ENCODE measurements at regions not wholly inside any gene's neighbourhood (a gene's known extent, or its start where the extent isn't known, plus 50 kb on each side); places are given as distances from the start of the nearest gene placed in this dataset.
"Not testable (repeated sequence)": the region's sequence is repeated elsewhere in the genome, so short reads cannot be mapped to it uniquely, and the experiment has no call there.

DNA sequence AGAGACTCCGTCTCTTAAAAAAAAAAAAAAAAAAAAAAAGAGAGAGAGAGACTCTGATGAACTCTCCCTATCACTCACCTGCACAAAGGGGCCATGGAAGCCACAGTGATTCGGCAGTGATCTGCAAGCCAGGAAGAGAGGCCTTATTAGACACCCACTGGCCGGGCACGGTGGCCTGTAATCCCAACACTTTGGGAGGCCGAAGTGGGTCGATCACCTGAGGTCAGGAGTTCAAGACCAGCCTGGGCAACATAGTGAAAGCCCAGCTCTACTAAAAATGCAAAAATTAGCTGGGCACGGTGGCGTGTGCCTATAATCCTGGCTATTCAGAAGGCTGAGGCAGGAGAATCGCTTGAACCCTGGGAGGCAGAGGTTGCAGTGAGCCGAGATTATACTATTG, 198.5 kb upstream of the WSCD1 start:
- no peak for DNase-seq

- no peak for DNase-seq
Observed at GRCh38 chr17:5872831-5873230, 197.3 kb upstream of the WSCD1 start.

- DNase-seq, result no peak
Observed at GRCh38 chr17:5873781-5874180, 196.4 kb upstream of the WSCD1 start.

DNA sequence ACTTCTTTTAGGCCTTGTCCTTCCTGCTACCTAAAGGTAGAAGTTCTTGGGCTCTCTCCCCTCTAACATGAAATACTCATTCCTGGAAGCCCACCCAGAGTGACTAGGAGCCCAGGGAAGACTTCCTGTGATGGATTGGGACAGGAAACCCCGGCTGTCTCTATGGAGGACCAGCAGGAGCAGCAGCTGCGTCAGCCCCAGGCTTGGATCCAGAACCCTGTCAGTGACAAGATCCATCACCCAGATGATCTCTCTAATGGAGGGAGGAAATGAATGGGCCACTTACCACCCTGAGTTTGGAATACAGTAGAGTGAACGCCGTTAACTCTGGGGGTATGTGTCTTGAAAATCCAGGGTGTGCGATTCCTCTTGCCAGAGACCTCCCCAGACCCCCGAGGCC, 195.7 kb upstream of the WSCD1 start:
- no peak for DNase-seq

DNA sequence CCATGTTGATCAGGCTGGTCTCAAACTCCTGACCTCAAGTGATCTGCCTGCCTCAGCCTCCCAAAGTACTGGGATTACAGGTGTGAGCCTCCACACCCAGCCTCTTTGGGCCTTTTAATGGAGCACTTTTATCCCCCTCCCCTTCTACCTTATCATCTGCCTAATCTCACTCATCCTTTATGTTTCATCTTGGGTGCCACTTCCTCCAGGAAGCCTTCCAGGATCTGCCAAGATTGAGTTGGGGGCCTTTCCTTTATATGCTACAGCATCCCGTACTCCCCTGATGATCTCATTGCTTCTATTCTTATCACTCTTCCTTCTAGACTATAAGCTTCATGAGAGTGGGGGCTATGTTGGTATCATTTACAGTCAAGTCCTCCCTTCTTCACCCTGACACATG, 192.8 kb upstream of the WSCD1 start:
- DNase-seq, result no peak

DNA sequence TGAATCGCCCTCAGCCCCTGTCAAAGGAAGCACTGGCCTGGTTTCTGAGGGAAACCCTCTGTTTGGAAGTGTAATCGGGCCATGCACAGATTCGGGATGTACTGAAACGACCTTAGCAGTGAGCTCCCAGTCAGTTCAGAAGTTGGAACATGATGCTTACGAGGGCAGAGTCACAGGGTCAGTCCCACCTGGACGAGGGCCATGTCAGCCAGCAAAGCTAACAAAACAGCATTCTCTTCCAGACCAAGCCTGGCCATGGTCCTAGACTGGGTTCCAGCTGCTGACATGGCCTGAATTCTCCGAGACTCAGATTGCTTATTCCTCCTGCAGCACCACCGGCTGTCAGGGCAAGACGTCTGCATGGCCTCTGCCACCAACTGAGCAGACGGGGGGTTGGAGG, 192.2 kb upstream of the WSCD1 start:
- no peak for DNase-seq

DNA sequence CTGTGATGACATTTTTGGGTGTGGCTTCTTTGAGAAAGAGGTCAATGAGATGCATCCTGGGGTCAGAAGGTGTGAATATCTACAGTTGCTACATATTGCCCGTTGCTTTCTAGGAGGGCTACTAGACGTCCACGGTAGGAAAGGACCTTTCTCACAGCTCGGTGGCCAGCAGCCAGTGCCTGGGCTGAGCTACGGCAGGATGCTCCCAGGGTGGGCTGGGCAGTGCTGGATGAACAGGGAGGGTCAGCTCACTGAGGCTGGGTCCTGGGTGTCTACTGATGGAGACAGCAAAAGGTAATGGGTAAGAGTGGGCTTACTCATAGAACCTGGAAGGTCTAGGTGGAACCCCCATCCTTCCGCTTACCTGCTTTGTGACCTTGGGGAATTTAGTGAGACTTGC, 188.3 kb upstream of the WSCD1 start:
- no peak for DNase-seq

DNA sequence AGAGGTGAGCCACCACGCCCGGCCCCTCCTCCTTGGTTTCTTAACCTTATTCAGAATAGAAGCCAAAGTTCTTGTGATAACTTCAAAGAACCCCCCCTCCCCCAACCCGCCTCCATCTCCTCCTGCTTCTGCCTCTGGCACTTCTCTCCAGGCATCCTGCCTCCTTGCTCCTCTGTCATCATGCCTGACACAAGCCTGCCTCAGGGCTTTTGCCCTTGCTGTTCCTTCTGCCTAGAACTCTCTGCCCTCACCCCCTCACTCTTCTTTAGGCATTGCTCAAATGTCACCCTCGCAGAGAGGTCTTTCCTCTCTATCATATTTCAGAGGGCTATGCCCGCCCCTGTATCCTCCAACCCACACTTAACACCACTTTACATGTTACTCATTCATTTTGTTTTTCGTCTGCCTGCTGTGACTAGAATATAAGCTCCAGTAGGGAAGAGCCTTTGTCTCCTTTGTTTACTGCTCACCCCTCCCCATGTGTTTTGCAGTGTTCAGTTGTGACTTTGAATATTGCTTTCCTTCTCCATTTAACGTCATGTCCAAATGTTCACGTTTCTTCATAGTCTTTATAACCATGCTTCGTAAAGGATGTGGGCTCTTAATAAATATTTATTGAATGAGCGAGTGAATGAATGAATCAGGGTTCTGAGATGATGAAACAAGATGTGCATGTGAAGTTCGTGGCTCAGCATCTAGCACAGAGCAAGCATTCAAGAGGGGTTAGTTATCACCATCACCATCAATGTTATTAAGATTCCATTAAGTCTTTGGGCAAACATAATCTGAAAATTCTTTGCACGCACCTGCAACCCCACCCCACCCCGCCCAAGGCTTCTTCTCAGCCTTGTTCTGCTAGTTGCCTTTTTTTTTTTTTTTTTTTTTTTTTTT, 186.2 kb upstream of the WSCD1 start:
- DNase-seq, result no peak

GRCh38 chr17:5885336-5885735, 184.8 kb upstream of the WSCD1 start:
- DNase-seq, result no peak

GRCh38 chr17:5888811-5889210, 181.4 kb upstream of the WSCD1 start:
- DNase-seq, result no peak

- DNase-seq, result no peak
Observed at GRCh38 chr17:5892921-5893675, 177.1 kb upstream of the WSCD1 start.

GRCh38 chr17:5893741-5894140, 176.4 kb upstream of the WSCD1 start:
- DNase-seq, result no peak

GRCh38 chr17:5895276-5895675, 174.9 kb upstream of the WSCD1 start:
- no peak for DNase-seq

DNA sequence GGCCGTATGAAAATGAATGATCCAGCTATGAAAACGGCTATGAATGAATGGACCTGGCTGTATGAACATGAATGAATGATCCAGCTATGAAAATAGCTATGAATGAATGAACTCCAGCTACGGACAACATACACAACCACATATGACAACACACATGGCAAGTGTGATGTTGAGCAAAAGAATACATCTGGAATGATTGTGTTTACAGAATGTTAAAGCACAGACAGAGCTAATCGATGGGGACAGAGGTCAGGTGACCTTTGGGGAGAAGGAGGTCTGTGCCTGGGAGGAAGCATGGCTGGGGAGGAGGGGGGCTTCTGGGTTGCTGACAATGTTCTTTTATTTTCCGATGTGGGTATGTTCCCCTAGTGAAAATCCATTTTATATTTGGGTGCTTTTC, 174.0 kb upstream of the WSCD1 start:
- no peak for DNase-seq

GRCh38 chr17:5897275-5897911, 172.8 kb upstream of the WSCD1 start:
- DNase-seq, result no peak

DNA sequence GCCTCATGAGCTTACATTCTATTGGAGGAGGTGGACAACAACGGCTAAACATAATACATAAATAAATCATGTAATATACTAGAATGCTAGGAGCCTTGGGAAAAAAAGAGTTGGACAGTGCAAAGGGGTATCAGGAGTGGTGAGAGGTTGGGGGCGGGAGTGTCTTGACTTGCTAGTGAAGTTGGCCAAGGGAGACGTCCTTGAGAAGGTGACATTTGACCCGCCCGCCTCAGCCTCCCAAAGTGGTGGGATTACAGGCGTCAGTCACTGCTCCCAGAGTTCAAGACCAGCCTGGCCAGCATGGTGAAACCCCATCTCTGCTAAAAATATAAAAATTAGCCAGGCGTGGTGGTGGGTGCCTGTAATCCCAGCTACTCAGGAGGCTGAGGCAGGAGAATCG, 172.2 kb upstream of the WSCD1 start:
- not testable (repeated sequence) for DNase-seq

GRCh38 chr17:5898406-5898805, 171.8 kb upstream of the WSCD1 start:
- DNase-seq, result no peak

DNA sequence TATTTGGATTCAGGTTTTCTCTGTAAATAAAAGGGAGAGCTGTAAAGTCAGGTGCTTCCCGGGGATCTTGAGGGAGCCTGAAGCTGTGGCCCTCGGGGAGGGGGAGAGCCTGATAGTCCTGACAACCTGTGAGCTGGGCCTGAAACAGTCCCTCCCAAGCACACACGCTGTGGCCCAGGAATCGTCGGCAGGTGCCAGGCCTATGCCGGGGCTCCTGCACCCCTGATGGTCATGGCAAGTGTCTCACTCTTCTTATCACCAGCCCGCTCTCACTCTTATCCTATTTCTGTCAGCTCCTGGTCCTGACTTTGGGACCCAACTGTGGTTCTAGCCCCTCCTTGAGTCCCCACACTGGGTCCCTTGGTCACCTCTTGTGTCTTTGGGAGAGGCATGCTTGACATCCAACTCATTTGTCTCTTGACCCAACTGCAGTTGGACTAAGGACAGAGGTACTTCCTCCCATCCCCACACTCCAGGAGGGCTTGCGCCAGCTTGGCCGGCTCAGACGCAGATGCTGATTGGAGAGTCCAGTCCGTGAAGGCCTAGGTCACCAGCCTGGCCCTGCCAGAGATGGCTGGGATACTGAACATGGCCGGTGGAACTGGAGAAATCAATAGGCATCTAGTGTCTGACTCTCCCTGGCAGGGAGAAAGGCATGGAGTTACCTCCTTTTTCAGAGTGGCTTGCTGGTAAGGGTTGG, 170.5 kb upstream of the WSCD1 start:
- no peak for DNase-seq

GRCh38 chr17:5901731-5902130, 168.4 kb upstream of the WSCD1 start:
- DNase-seq, result no peak

GRCh38 chr17:5902181-5903140, 167.7 kb upstream of the WSCD1 start:
- DNase-seq, result no peak

- no peak for DNase-seq
Observed at GRCh38 chr17:5911919-5912318, 158.3 kb upstream of the WSCD1 start.

- DNase-seq, result no peak
Observed at GRCh38 chr17:5913032-5913531, 157.1 kb upstream of the WSCD1 start.
